Neural cell (in vitro differentiated cells): ENCODE measurements at regions not wholly inside any gene's neighbourhood (a gene's known extent, or its start where the extent isn't known, plus 50 kb on each side); places are given as distances from the start of the nearest gene placed in this dataset.

Experiments
- EZH2 ChIP-seq: fragments of 200-600, 300-800 bp; shearing (Covaris generic), sonication (generic); IDR thresholded peaks from 2 replicates; pipeline ENCODE4 v1.6.1; 2014; ENCODE audit warnings: antibody characterized with exemption, low read length, borderline replicate concordance, mild to moderate bottlenecking; ENCODE audit not compliant: insufficient read depth, poor library complexity, severe bottlenecking
- RAD21 ChIP-seq: fragments of 450-650 bp; conservative IDR thresholded peaks from 2 replicates; pipeline ENCODE4 v1.6.1; 2014; ENCODE audit warnings: antibody characterized with exemption, mild to moderate bottlenecking, moderate library complexity
- SMC3 ChIP-seq: fragments of 450-650 bp; conservative IDR thresholded peaks from 2 replicates; pipeline ENCODE4 v1.6.1; 2014; ENCODE audit warnings: antibody characterized with exemption, mild to moderate bottlenecking, moderate library complexity; ENCODE audit not compliant: poor library complexity
- TF ChIP-seq, protein P1 (sequence below): fragments of 450-650 bp; IDR thresholded peaks from 2 replicates; pipeline ENCODE4 v1.5.1; 2014; ENCODE audit warnings: antibody characterized with exemption, mild to moderate bottlenecking, moderate library complexity; ENCODE audit not compliant: poor library complexity, severe bottlenecking
- TF ChIP-seq, protein P2 (sequence below): IDR thresholded peaks from 2 replicates; pipeline ENCODE4 v1.6.1; 2012; ENCODE audit warnings: borderline replicate concordance

- TF ChIP-seq RAD21: no peak
- no peak for TF ChIP-seq SMC3
- TF ChIP-seq, protein P1, sequence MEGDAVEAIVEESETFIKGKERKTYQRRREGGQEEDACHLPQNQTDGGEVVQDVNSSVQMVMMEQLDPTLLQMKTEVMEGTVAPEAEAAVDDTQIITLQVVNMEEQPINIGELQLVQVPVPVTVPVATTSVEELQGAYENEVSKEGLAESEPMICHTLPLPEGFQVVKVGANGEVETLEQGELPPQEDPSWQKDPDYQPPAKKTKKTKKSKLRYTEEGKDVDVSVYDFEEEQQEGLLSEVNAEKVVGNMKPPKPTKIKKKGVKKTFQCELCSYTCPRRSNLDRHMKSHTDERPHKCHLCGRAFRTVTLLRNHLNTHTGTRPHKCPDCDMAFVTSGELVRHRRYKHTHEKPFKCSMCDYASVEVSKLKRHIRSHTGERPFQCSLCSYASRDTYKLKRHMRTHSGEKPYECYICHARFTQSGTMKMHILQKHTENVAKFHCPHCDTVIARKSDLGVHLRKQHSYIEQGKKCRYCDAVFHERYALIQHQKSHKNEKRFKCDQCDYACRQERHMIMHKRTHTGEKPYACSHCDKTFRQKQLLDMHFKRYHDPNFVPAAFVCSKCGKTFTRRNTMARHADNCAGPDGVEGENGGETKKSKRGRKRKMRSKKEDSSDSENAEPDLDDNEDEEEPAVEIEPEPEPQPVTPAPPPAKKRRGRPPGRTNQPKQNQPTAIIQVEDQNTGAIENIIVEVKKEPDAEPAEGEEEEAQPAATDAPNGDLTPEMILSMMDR: no peak
- TF ChIP-seq, protein P2, sequence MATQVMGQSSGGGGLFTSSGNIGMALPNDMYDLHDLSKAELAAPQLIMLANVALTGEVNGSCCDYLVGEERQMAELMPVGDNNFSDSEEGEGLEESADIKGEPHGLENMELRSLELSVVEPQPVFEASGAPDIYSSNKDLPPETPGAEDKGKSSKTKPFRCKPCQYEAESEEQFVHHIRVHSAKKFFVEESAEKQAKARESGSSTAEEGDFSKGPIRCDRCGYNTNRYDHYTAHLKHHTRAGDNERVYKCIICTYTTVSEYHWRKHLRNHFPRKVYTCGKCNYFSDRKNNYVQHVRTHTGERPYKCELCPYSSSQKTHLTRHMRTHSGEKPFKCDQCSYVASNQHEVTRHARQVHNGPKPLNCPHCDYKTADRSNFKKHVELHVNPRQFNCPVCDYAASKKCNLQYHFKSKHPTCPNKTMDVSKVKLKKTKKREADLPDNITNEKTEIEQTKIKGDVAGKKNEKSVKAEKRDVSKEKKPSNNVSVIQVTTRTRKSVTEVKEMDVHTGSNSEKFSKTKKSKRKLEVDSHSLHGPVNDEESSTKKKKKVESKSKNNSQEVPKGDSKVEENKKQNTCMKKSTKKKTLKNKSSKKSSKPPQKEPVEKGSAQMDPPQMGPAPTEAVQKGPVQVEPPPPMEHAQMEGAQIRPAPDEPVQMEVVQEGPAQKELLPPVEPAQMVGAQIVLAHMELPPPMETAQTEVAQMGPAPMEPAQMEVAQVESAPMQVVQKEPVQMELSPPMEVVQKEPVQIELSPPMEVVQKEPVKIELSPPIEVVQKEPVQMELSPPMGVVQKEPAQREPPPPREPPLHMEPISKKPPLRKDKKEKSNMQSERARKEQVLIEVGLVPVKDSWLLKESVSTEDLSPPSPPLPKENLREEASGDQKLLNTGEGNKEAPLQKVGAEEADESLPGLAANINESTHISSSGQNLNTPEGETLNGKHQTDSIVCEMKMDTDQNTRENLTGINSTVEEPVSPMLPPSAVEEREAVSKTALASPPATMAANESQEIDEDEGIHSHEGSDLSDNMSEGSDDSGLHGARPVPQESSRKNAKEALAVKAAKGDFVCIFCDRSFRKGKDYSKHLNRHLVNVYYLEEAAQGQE: no peak
- TF ChIP-seq EZH2: no peak
These were observed 202.1 kb downstream of the DEPDC1B start for GRCh38 chr5:60497706-60498500.
